ENCODE measurements at regions not wholly inside any gene's neighbourhood (a gene's known extent, or its start where the extent isn't known, plus 50 kb on each side); places are given as distances from the start of the nearest gene placed in this dataset.
A peak's percentile ranks its signal among the peaks of the same experiment; 100 is the strongest.

GRCh38 chr15:45780352-45780751 is 145.5 kb downstream of the SQOR start:
- Mint-ChIP-seq H3K4me3 (ENCODE audit: low read depth) (no peak overlapping the region), H3K9me3 (ENCODE audit: low read depth) (no peaks in the 10 kb centered on the region), H3K4me1 (ENCODE audit: low read depth) (peaks cover 6% of the 10 kb centered on the region), H3K27me3 (no peaks in the 10 kb centered on the region), H3K36me3 (ENCODE audit: insufficient read depth) (no peaks in the 10 kb centered on the region), H3K27ac (no peak overlapping the region)
- no peak for DNase-seq (ENCODE audit: low spot score, unreplicated experiment)
- TF ChIP-seq CTCF (IDR thresholded peaks at IDR 0.05; ENCODE audit: unreplicated experiment) = no peak

GRCh38 chr15:45784656-45785055 is 149.8 kb downstream of the SQOR start:
- no peak for TF ChIP-seq CTCF (IDR thresholded peaks at IDR 0.05; ENCODE audit: unreplicated experiment)
- H3K9me3 Mint-ChIP-seq (ENCODE audit: low read depth) = no peaks in the 10 kb centered on the region
- no peaks in the 10 kb centered on the region for H3K27me3 Mint-ChIP-seq
- peaks cover 6% of the 10 kb centered on the region for H3K4me1 Mint-ChIP-seq (ENCODE audit: low read depth)
- H3K36me3 Mint-ChIP-seq (ENCODE audit: insufficient read depth) = no peaks in the 10 kb centered on the region
- H3K27ac Mint-ChIP-seq = no peak overlapping the region
- no peak for DNase-seq (ENCODE audit: low spot score, unreplicated experiment)
- no peak overlapping the region for H3K4me3 Mint-ChIP-seq (ENCODE audit: low read depth)

GRCh38 chr15:45785897-45786296 is 151.1 kb downstream of the SQOR start:
- H3K4me3 Mint-ChIP-seq (ENCODE audit: low read depth) = no peak overlapping the region

GRCh38 chr15:45790325-45790943 is 155.6 kb downstream of the SQOR start:
- Mint-ChIP-seq H3K4me3 (ENCODE audit: low read depth) (no peak overlapping the region), H3K4me1 (ENCODE audit: low read depth) (peaks cover 2% of the 10 kb centered on the region), H3K27me3 (no peaks in the 10 kb centered on the region), H3K27ac (no peak overlapping the region), H3K9me3 (ENCODE audit: low read depth) (no peaks in the 10 kb centered on the region), H3K36me3 (ENCODE audit: insufficient read depth) (no peaks in the 10 kb centered on the region)
- no peak for DNase-seq (ENCODE audit: low spot score, unreplicated experiment)
- TF ChIP-seq CTCF (IDR thresholded peaks at IDR 0.05; ENCODE audit: unreplicated experiment) = peak; percentile 66

More at GRCh38 chr15:45785897-45786296, 151.1 kb downstream of the SQOR start:
- Mint-ChIP-seq H3K27ac (no peak overlapping the region), H3K27me3 (no peaks in the 10 kb centered on the region), H3K9me3 (ENCODE audit: low read depth) (no peaks in the 10 kb centered on the region), H3K4me1 (ENCODE audit: low read depth) (peaks cover 6% of the 10 kb centered on the region), H3K36me3 (ENCODE audit: insufficient read depth) (no peaks in the 10 kb centered on the region)
- no peak for TF ChIP-seq CTCF (IDR thresholded peaks at IDR 0.05; ENCODE audit: unreplicated experiment)
- no peak for DNase-seq (ENCODE audit: low spot score, unreplicated experiment)

- Mint-ChIP-seq H3K27ac (no peak overlapping the region), H3K36me3 (ENCODE audit: insufficient read depth) (no peaks in the 10 kb centered on the region), H3K9me3 (ENCODE audit: low read depth) (no peaks in the 10 kb centered on the region), H3K4me3 (ENCODE audit: low read depth) (no peak overlapping the region), H3K27me3 (no peaks in the 10 kb centered on the region), H3K4me1 (ENCODE audit: low read depth) (peaks cover 3% of the 10 kb centered on the region)
- no peak for TF ChIP-seq CTCF (IDR thresholded peaks at IDR 0.05; ENCODE audit: unreplicated experiment)
- DNase-seq (ENCODE audit: low spot score, unreplicated experiment) = no peak
These were observed 159.5 kb downstream of the SQOR start for GRCh38 chr15:45794304-45794703.

All from progenitor cell of endocrine pancreas (in vitro differentiated cells).